ENCODE measurements at regions not wholly inside any gene's neighbourhood (a gene's known extent, or its start where the extent isn't known, plus 50 kb on each side); places are given as distances from the start of the nearest gene placed in this dataset.

GRCh38 chr12:93103154-93103553 is 174.1 kb upstream of the EEA1 start:
- no peak for DNase-seq (ENCODE audit: low read depth, low spot score)

GRCh38 chr12:93104535-93104934 is 175.4 kb upstream of the EEA1 start:
- DNase-seq (ENCODE audit: low read depth, low spot score): no peak

DNA sequence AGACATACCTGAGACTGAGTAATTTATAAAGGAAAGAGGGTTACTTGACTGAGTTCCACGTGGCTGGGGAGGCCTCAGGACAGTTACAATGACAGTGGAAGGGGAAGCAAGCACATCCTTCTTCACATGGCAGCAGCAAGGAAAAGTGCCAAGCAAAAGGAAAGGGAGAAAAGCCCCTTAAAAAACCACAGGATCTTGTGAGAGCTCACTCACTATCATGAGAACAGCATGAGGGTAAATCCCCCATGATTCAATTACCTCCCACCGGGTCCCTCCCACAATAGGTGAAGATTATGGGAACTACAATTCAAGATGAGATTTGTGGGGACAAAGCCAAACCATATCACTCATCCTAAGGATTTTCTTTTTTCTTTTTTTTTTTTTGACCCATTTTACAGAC is 177.8 kb upstream of the EEA1 start:
- no peak for DNase-seq (ENCODE audit: low read depth, low spot score)

- no peak for DNase-seq (ENCODE audit: low read depth, low spot score)
Measured at GRCh38 chr12:93107514-93108312, 178.6 kb upstream of the EEA1 start.

GRCh38 chr12:93108985-93109384 is 179.9 kb upstream of the EEA1 start:
- no peak for DNase-seq (ENCODE audit: low read depth, low spot score)

- DNase-seq (ENCODE audit: low read depth, low spot score): no peak
Measured at GRCh38 chr12:93109551-93110203, 180.6 kb upstream of the EEA1 start.

GRCh38 chr12:93111773-93112172 is 182.7 kb upstream of the EEA1 start:
- no peak for DNase-seq (ENCODE audit: low read depth, low spot score)

GRCh38 chr12:93113317-93114006 is 184.4 kb upstream of the EEA1 start:
- DNase-seq (ENCODE audit: low read depth, low spot score): no peak

DNA sequence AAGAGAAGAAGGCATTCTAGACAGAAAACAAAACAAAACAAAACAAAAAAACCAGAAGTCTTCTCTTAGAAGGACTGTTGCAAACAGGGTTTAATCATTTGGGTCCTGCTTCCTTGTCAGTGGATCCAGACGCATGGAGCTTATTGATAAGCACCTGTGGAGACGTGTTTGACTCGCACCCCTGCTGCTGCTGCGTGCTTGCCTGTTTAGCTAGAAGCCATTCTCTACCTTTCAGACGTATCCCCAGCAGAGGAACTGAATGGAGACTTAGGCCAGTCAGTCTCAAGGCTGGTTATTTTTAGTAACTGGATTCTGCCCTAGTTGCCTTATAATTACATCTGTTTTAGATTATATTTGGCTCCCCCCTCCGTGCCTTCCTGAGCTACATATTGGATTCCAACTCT is 186.1 kb upstream of the EEA1 start:
- DNase-seq (ENCODE audit: low read depth, low spot score): no peak

- DNase-seq (ENCODE audit: low read depth, low spot score): no peak
Measured at GRCh38 chr12:93115646-93116045, 186.6 kb upstream of the EEA1 start.

- peak; percentile 6 for DNase-seq (ENCODE audit: low read depth, low spot score)
Measured at GRCh38 chr12:93116632-93117031, 187.5 kb upstream of the EEA1 start.

DNA sequence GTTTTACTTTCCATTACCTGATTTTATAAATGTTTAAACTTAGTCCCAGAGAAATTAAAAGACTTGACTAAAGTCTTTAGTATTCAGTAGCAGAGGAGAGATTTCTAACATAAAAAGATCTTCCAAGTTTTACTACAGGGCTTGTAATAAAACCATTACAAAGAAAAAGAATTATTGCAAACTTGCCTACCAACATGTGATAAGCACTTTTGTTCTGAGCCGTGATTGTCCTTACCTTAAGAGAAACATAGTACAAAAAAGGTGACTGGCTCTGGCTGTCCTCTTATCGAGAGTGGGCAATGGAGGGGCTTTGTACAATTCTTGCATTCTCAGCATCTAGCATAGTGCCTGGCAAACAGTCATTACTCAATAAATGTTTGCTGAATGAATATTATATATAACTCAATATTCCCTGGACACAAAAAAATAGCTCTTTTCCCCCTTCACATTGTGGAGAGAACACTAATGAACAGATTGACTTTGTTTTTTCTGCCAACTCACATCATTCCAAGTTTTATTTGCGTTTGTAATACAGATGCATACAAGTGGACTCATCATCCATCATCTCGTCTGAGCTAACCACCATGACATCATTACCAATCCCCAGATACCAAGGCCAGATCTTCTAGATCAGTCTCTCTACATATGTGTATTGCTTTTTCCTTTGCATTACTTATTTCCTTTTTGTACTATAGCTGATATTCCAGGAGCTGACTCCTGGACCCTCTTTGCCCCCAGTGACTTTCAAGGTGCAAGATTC is 192.8 kb upstream of the EEA1 start:
- peak; percentile 60 for DNase-seq (ENCODE audit: low read depth, low spot score)

- no peak for DNase-seq (ENCODE audit: low read depth, low spot score)
Measured at GRCh38 chr12:93122569-93123091, 193.5 kb upstream of the EEA1 start.

DNA sequence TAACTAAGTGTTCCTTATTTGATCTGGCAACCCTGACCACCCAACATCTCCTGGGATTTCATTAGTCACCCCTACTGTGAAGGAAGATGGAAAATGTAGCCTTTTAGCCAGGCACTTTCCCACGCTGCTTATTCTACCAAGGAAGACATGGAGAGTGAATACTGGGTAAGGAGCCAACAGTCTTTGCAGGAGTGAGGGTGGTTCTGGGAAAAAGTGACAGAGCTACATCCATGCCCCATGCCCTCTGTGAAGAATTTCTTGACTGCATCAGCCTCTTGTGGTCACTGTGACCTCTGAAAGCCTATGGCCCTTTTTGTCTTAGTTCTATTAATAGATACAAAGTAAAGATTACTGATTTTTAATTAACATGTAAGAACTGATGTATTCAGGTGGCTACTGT is 196.0 kb upstream of the EEA1 start:
- peak; percentile 2 for DNase-seq (ENCODE audit: low read depth, low spot score)

DNA sequence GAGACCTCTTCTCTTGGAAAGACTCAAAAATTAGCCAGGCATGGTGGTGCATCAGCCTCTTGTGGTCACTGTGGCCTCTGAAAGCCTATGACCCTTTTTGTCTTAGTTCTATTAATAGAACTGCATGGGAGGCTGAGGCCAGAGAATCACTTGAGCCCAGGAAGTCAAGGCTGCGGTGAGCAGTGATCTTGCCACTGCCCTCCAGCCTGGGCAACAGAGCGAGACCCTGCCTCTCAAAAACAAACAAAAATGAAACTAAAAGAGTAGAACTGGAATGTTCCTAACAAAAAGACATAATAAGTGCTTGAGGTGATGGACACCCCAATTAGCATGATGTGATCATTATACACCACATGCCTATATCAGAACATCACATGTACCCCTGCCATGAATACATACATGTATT is 197.0 kb upstream of the EEA1 start:
- DNase-seq (ENCODE audit: low read depth, low spot score): no peak

GRCh38 chr12:93127107-93127560 is 198.0 kb upstream of the EEA1 start:
- no peak for DNase-seq (ENCODE audit: low read depth, low spot score)

- DNase-seq (ENCODE audit: low read depth, low spot score): peak; percentile 65
Measured at GRCh38 chr12:93127582-93128331, 198.7 kb upstream of the EEA1 start.

DNA sequence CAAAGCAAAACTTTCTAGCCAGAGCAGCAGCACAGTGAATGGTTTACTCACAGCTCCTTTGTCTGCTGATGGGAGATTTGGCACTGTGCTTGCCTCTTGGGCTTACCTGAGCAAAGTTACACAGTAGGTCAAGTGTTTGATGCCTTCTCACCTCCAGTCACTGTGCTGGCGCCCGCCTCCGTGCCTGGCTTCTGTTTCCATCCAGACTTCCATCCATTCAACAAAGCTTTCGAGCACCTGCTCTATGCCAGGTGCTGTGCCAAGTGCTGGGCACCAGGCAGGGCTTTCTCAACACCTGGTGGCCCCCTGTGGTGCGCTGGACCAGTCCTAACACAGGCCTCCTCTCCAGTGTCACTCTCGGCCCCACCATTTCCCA is 199.2 kb upstream of the EEA1 start:
- no peak for DNase-seq (ENCODE audit: low read depth, low spot score)

DNA sequence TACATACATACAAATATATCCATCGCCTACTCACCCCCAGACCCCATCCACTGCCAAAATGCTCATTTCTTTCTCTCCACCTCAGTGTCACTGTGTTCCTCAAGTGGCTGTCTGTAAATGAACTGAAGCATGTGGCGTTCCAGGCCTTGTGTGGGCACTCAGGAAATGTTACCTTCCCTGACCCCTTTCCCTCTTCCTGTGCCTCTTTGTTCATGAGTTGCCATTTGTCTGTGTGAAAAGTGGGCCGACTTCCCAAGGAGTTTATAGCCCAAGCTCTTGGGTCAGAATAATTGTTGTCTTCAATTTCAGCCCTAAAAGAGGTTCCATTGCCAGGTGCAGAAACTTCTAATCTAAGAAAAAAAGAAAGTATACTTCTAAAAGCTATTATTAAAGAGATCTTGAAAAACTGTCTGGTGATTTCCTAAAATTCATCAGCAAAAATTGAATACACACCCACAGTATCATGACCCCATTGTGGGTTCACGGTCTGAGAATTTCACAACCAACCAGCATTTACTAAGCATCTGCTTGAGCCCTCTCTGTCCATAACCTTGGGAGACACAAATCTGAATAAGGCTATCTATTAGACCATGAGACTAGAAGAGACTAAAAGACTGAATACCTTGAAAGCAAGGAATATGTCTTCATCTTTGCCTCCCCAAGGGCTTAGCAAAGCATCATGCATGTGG is 201.4 kb upstream of the EEA1 start:
- no peak for DNase-seq (ENCODE audit: low read depth, low spot score)

DNA sequence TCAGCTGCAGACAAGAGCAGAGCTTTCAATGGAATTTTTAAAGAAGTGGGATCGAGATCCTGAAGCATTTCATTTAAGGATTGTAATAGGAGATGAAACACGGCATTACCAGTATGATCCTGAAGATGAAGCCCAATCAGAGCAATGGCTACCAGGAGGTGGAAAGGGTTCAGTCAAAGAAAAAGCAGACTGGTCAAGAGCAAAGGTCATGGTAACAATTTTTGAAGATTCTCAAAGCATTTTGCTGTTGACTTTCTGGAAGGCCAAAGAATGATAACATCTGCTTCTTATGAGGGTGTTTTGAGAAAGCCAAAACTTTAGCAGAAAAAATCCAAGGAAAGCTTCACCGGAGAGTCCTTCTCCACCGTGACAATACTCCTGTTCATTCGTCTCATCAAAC is 204.3 kb upstream of the EEA1 start:
- DNase-seq (ENCODE audit: low read depth, low spot score): no peak
